Testis (tissue), 2 donors: ENCODE measurements at regions not wholly inside any gene's neighbourhood (a gene's known extent, or its start where the extent isn't known, plus 50 kb on each side); places are given as distances from the start of the nearest gene placed in this dataset.

Experiments
- POLR2A ChIP-seq: fragments of 450-650 bp; IDR thresholded peaks from one replicate; pipeline ENCODE4 v1.6.1; 2017; ENCODE audit warnings: antibody characterized with exemption, mild to moderate bottlenecking, moderate library complexity
- TF ChIP-seq, protein P1 (sequence below), 3 experiments: fragments of 450-650 bp in 2 of 3; fragments of 200-600 bp in 1 of 3; sonication (generic) in 1 of 3; IDR thresholded peaks; one replicate each; pipeline ENCODE4 v1.5.1; 2016 to 2019; ENCODE audit warnings: antibody characterized with exemption in 3 of 3, mild to moderate bottlenecking in 2 of 3, moderate library complexity in 1 of 3

DNA sequence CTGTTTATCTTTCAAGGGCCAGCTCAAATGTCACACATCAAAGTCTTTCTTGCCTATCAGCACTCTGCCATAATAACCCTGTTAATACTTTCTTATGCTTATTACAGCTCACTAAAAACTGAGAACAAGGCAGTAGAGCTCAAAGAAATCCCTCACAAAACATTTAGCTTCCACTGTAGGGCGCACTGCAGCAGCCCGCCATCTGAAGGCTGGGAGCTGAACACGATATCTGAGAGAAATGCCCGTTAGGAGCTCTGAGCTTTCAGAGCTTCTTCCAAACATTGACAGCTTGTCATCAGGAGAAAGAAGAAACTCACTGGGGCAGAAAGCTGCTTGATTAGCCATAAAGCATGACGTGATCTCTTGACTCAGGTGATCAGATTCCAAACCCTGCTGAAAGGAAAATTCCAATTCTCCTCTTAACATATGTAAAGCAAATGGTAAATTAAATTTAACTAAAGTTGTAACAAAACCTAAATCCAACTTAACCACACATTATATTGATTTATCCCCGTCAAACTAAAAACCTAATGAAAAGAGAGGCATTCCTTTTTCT lies 175.7 kb downstream of the C12orf50 start:
- TF ChIP-seq, protein P1, sequence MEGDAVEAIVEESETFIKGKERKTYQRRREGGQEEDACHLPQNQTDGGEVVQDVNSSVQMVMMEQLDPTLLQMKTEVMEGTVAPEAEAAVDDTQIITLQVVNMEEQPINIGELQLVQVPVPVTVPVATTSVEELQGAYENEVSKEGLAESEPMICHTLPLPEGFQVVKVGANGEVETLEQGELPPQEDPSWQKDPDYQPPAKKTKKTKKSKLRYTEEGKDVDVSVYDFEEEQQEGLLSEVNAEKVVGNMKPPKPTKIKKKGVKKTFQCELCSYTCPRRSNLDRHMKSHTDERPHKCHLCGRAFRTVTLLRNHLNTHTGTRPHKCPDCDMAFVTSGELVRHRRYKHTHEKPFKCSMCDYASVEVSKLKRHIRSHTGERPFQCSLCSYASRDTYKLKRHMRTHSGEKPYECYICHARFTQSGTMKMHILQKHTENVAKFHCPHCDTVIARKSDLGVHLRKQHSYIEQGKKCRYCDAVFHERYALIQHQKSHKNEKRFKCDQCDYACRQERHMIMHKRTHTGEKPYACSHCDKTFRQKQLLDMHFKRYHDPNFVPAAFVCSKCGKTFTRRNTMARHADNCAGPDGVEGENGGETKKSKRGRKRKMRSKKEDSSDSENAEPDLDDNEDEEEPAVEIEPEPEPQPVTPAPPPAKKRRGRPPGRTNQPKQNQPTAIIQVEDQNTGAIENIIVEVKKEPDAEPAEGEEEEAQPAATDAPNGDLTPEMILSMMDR (IDR thresholded peaks at IDR 0.05) = no peak
- no peak for TF ChIP-seq POLR2A
